DND-41 (cell line): ENCODE measurements at regions not wholly inside any gene's neighbourhood (a gene's known extent, or its start where the extent isn't known, plus 50 kb on each side); places are given as distances from the start of the nearest gene placed in this dataset.
"Not testable (repeated sequence)": the region's sequence is repeated elsewhere in the genome, so short reads cannot be mapped to it uniquely, and the experiment has no call there.

Source experiments
- ATAC-seq: fragments of 200-7000 bp; cut with Tn5 transposase; 3 replicates; pipeline ENCODE4 v1.9.1; 2021; ENCODE audit warnings: low read depth; ENCODE audit not compliant: insufficient read depth
- DNase-seq: peaks from one replicate; pipeline ENCODE4 v3.0.0-alpha.2; 2020
- H2AFZ ChIP-seq: 2 replicates; pipeline ENCODE4 v1.6.0; 2012; ENCODE audit warnings: low read depth, low read length
- H3K27ac ChIP-seq: 2 replicates; pipeline ENCODE4 v1.5.1; 2012; ENCODE audit warnings: low read length, inconsistent platforms
- H3K27me3 ChIP-seq: fragments of 200-600 bp; sonication (generic); 2 replicates; pipeline ENCODE4 v1.6.0; 2012; ENCODE audit warnings: low read length, mild to moderate bottlenecking, inconsistent platforms; ENCODE audit not compliant: insufficient read depth, poor library complexity
- H3K36me3 ChIP-seq: 2 replicates; pipeline ENCODE4 v1.5.1; 2012; ENCODE audit warnings: low read length, inconsistent platforms; ENCODE audit not compliant: insufficient read depth
- H3K4me1 ChIP-seq: 2 replicates; pipeline ENCODE4 v1.5.1; 2012; ENCODE audit warnings: mild to moderate bottlenecking, low read length; ENCODE audit not compliant: insufficient read depth
- H3K4me2 ChIP-seq: 2 replicates; pipeline ENCODE4 v1.6.0; 2012; ENCODE audit warnings: mild to moderate bottlenecking, moderate library complexity, low read length, inconsistent platforms; ENCODE audit not compliant: insufficient read depth
- H3K4me3 ChIP-seq, 2 experiments: fragments of 200-600 bp in 1 of 2; shearing (Covaris generic) in 1 of 2; 2 replicates each; pipeline ENCODE4 v1.5.1; 2012 to 2016; ENCODE audit warnings: inconsistent platforms in 2 of 2, low read length in 2 of 2, mild to moderate bottlenecking in 2 of 2, low read depth in 1 of 2, moderate library complexity in 1 of 2
- H3K79me2 ChIP-seq: 2 replicates; pipeline ENCODE4 v1.6.0; 2012; ENCODE audit warnings: low read length, inconsistent platforms; ENCODE audit not compliant: insufficient read depth
- H3K9ac ChIP-seq: 2 replicates; pipeline ENCODE4 v1.6.0; 2012; ENCODE audit warnings: low read depth, mild to moderate bottlenecking, inconsistent platforms, low read length, moderate library complexity
- H3K9me3 ChIP-seq: 2 replicates; pipeline ENCODE4 v1.5.1; 2012; ENCODE audit warnings: low read length, moderate library complexity, mild to moderate bottlenecking, inconsistent platforms; ENCODE audit not compliant: insufficient read depth, severe bottlenecking
- H4K20me1 ChIP-seq: 2 replicates; pipeline ENCODE4 v1.6.0; 2012; ENCODE audit warnings: low read length; ENCODE audit not compliant: insufficient read depth
- EZH2 ChIP-seq: IDR thresholded peaks from 3 replicates; pipeline ENCODE4 v1.6.1; 2012; ENCODE audit warnings: borderline replicate concordance, low read depth, mild to moderate bottlenecking, moderate library complexity, low read length, inconsistent platforms; ENCODE audit not compliant: severe bottlenecking
- TF ChIP-seq, protein P1 (sequence below): IDR thresholded peaks from 2 replicates; pipeline ENCODE4 v1.5.1; 2012; ENCODE audit warnings: borderline replicate concordance, low read length, moderate library complexity, mild to moderate bottlenecking; ENCODE audit not compliant: poor library complexity, severe bottlenecking; ENCODE audit errors: extremely low read depth

- H3K4me2 ChIP-seq, result no peak overlapping the region
- DNase-seq, result no peak
These were observed 129.9 kb upstream of the TGFBR2 start for GRCh38 chr3:30476368-30477084.

DNA sequence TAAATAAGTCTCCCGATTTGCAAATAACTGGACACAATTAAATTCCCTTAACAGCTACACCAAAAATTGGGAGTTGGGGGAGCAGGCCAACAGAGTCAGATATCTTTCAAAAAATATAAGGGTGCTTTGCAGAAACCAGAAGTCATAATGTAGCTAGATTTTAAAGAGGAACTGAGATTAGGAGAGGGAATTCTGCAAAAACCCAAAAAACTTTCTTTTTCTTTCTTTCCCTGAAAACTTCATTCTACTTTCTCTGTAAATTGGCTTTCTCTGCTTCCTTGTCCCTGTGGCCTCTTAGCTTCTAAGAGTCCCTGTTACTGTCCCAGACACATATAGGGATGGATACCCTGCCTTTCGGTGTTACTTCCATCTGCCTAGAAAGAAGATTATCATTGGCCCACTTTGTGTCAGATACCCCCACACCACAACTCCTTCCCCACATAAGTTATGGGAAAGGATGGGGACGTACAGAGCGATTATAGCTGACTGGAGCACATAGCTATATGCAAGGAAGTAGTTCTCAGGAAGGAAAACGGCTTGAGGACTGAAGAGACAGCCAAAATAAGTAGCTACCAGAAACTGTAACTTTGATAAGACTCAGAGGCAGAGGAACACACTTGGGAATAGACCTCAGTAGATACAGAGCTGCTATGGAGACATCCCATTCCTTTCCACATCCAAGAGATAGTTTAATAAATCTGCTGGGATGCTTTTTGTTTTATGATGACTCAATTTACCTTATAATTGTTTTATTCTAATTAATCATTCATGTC lies 129.1 kb upstream of the TGFBR2 start:
- no peak overlapping the region for H3K4me2 ChIP-seq
- no peak for ATAC-seq
- no peaks in the 10 kb centered on the region for H3K9me3 ChIP-seq
- no peaks in the 10 kb centered on the region for H3K79me2 ChIP-seq
- H4K20me1 ChIP-seq, result no peaks in the 10 kb centered on the region
- no peak overlapping the region for H3K9ac ChIP-seq
- no peak for TF ChIP-seq EZH2
- TF ChIP-seq, protein P1, sequence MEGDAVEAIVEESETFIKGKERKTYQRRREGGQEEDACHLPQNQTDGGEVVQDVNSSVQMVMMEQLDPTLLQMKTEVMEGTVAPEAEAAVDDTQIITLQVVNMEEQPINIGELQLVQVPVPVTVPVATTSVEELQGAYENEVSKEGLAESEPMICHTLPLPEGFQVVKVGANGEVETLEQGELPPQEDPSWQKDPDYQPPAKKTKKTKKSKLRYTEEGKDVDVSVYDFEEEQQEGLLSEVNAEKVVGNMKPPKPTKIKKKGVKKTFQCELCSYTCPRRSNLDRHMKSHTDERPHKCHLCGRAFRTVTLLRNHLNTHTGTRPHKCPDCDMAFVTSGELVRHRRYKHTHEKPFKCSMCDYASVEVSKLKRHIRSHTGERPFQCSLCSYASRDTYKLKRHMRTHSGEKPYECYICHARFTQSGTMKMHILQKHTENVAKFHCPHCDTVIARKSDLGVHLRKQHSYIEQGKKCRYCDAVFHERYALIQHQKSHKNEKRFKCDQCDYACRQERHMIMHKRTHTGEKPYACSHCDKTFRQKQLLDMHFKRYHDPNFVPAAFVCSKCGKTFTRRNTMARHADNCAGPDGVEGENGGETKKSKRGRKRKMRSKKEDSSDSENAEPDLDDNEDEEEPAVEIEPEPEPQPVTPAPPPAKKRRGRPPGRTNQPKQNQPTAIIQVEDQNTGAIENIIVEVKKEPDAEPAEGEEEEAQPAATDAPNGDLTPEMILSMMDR, result no peak
- no peaks in the 10 kb centered on the region for H3K4me1 ChIP-seq
- H3K36me3 ChIP-seq, result no peaks in the 10 kb centered on the region
- no peak overlapping the region for H3K4me3 ChIP-seq
- no peak for DNase-seq
- no peaks in the 10 kb centered on the region for H3K27me3 ChIP-seq
- H3K27ac ChIP-seq, result no peak overlapping the region
- H2AFZ ChIP-seq, result no peak overlapping the region; the same call in 1 of the 2 replicates

More at GRCh38 chr3:30476368-30477084, 129.9 kb upstream of the TGFBR2 start:
- no peak overlapping the region for H3K9ac ChIP-seq
- ATAC-seq, result no peak
- no peaks in the 10 kb centered on the region for H4K20me1 ChIP-seq
- H3K27ac ChIP-seq, result no peak overlapping the region
- no peak overlapping the region for H3K4me3 ChIP-seq
- H2AFZ ChIP-seq, result no peak overlapping the region
- 0 out of 2 replicates have a peak, but pooled peaks cover 2% of the 10 kb centered on the region for H3K4me1 ChIP-seq
- H3K9me3 ChIP-seq, result no peaks in the 10 kb centered on the region
- H3K36me3 ChIP-seq, result no peaks in the 10 kb centered on the region
- H3K79me2 ChIP-seq, result no peaks in the 10 kb centered on the region
- no peak for TF ChIP-seq EZH2
- TF ChIP-seq, protein P1, result no peak
- no peaks in the 10 kb centered on the region for H3K27me3 ChIP-seq

- H3K4me2 ChIP-seq, H3K4me3 ChIP-seq, H3K4me1 ChIP-seq, H3K9me3 ChIP-seq, H3K36me3 ChIP-seq, H2AFZ ChIP-seq, H4K20me1 ChIP-seq, H3K9ac ChIP-seq, H3K27me3 ChIP-seq, H3K79me2 ChIP-seq, H3K27ac ChIP-seq, ATAC-seq, DNase-seq: not testable (repeated sequence)
These were observed 126.7 kb upstream of the TGFBR2 start for GRCh38 chr3:30479737-30480136.

- not testable (repeated sequence) for ATAC-seq, H3K27ac ChIP-seq, H3K79me2 ChIP-seq, H3K4me2 ChIP-seq, H3K9ac ChIP-seq, H3K4me1 ChIP-seq, H3K9me3 ChIP-seq, H3K27me3 ChIP-seq, DNase-seq, H3K4me3 ChIP-seq, H2AFZ ChIP-seq, H3K36me3 ChIP-seq, H4K20me1 ChIP-seq
These were observed 126.2 kb upstream of the TGFBR2 start for GRCh38 chr3:30480156-30480555.
